Upper lobe of left lung (tissue), 4 donors: ENCODE measurements at regions not wholly inside any gene's neighbourhood (a gene's known extent, or its start where the extent isn't known, plus 50 kb on each side); places are given as distances from the start of the nearest gene placed in this dataset.

Experiments
- CTCF ChIP-seq, 6 experiments: fragments of 450-650 bp in 4 of 6; fragments of 200-600 bp in 2 of 6; sonication (generic) in 2 of 6; IDR thresholded peaks; one replicate each; pipeline ENCODE4 v1.5.1; 2016 to 2019; ENCODE audit warnings: antibody characterized with exemption in 6 of 6
- EP300 ChIP-seq, 4 donors: sonication (generic); formaldehyde crosslinking; IDR thresholded peaks; one replicate each; pipeline ENCODE4 v1.5.1; 2017; ENCODE audit warnings: antibody characterized with exemption in 4 of 4, control low read depth in 2 of 4
- POLR2A ChIP-seq, 4 donors: fragments of 450-650 bp; IDR thresholded peaks; one replicate each; pipeline ENCODE4 v1.5.1; 2016 to 2017; ENCODE audit warnings: antibody characterized with exemption in 4 of 4, mild to moderate bottlenecking in 2 of 4
- POLR2AphosphoS5 ChIP-seq, 2 donors: sonication (generic); formaldehyde crosslinking; IDR thresholded peaks; one replicate each; pipeline ENCODE4 v1.5.1; 2017; ENCODE audit warnings: antibody characterized with exemption in 2 of 2

- TF ChIP-seq POLR2AphosphoS5 (IDR thresholded peaks at IDR 0.05) (no peak), CTCF (IDR thresholded peaks at IDR 0.05) (peak; percentile 49 to 76 (median 63)), POLR2A (IDR thresholded peaks at IDR 0.05) (no peak), EP300 (IDR thresholded peaks at IDR 0.05) (no peak)
Measured at GRCh38 chr7:145036604-145037405, 201.0 kb upstream of the TPK1 start.
